Panc1 (cell line): ENCODE measurements at regions not wholly inside any gene's neighbourhood (a gene's known extent, or its start where the extent isn't known, plus 50 kb on each side); places are given as distances from the start of the nearest gene placed in this dataset.

Source experiments
- CTCF ChIP-seq: fragments of 450-650 bp; IDR thresholded peaks from 2 replicates; pipeline ENCODE4 v1.5.1; 2017; ENCODE audit warnings: mild to moderate bottlenecking
- POLR2AphosphoS5 ChIP-seq: IDR thresholded peaks from 2 replicates; pipeline ENCODE4 v1.6.1; 2012; ENCODE audit warnings: mild to moderate bottlenecking, low read depth, low read length, moderate library complexity
- REST ChIP-seq, 2 experiments: IDR thresholded peaks; 2 replicates each; pipeline ENCODE4 v1.6.1; 2011 to 2012; ENCODE audit warnings: low read depth in 2 of 2, control low read depth in 1 of 2, low read length in 1 of 2, mild to moderate bottlenecking in 1 of 2, moderate library complexity in 1 of 2; ENCODE audit not compliant: insufficient read depth in 1 of 2
- SIN3A ChIP-seq: IDR thresholded peaks from 2 replicates; pipeline ENCODE4 v1.6.1; 2012; ENCODE audit warnings: low read depth, mild to moderate bottlenecking, low read length, moderate library complexity, borderline replicate concordance; ENCODE audit not compliant: insufficient read depth
- TCF7L2 ChIP-seq: IDR thresholded peaks from 2 replicates; pipeline ENCODE4 v1.6.1; 2011; ENCODE audit warnings: mild to moderate bottlenecking, low read depth, low read length, inconsistent platforms

DNA sequence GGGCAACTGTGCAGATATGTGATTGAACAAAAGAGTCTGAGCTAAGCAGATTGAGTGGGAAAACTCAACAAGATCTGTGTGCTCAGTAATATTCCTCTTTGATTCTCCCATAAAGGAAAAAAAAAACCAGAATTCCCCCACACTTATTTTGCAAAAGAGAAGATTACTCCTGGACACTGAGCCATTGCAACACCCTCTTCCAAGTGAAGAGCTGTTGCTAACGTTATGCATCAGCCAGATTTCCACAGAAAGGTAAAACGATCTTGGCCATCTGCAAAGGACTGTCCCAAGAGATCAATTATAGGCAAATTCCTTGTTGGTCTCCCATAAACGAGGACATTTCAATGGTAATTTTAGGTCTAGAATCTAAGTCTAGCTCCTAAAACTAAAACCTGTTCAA, 587.7 kb downstream of the C12orf50 start:
- TF ChIP-seq REST (IDR thresholded peaks at IDR 0.05; ENCODE audit: insufficient read depth in 1 of 2, low read depth in 2 of 2, low read length in 1 of 2) (no peak), CTCF (no peak), POLR2AphosphoS5 (no peak), SIN3A (no peak), TCF7L2 (no peak)
